ENCODE measurements at regions not wholly inside any gene's neighbourhood (a gene's known extent, or its start where the extent isn't known, plus 50 kb on each side); places are given as distances from the start of the nearest gene placed in this dataset.
"Not testable (repeated sequence)": the region's sequence is repeated elsewhere in the genome, so short reads cannot be mapped to it uniquely, and the experiment has no call there.

GRCh38 chrX:12076046-12076445 lies 62.2 kb upstream of the FRMPD4 start:
- DNase-seq, result no peak
- TF ChIP-seq POLR2AphosphoS5 (IDR thresholded peaks at IDR 0.05) (no peak), CTCF (IDR thresholded peaks at IDR 0.05) (no peak), POLR2A (IDR thresholded peaks at IDR 0.05) (no peak), EP300 (IDR thresholded peaks at IDR 0.05) (no peak)
- Histone ChIP-seq H3K36me3 (no peaks in the 10 kb centered on the region), H3K27ac (no peak overlapping the region), H3K27me3 (no peaks in the 10 kb centered on the region), H3K9me3 (no peaks in the 10 kb centered on the region), H3K4me1 (no peaks in the 10 kb centered on the region), H3K4me3 (no peak overlapping the region)
- 45 to 48% methylated on average over 3 to 5 of the region's 5 CpGs for WGBS, 2 donors
- no peak for ATAC-seq (ENCODE audit: low FRiP score in 2 of 2)

- WGBS, 2 donors, result 13 to 19% methylated on average over 1 of the region's 1 CpG
- Histone ChIP-seq H3K4me3 (no peak overlapping the region), H3K27me3 (no peaks in the 10 kb centered on the region), H3K9me3 (peaks cover 0 to 6% (median 0%) of the 10 kb centered on the region in 4 donors), H3K27ac (no peak overlapping the region), H3K36me3 (no peaks in the 10 kb centered on the region), H3K4me1 (no peaks in the 10 kb centered on the region)
- no peak for TF ChIP-seq EP300 (IDR thresholded peaks at IDR 0.05)
- no peak for TF ChIP-seq POLR2A (IDR thresholded peaks at IDR 0.05)
- TF ChIP-seq CTCF (IDR thresholded peaks at IDR 0.05), result peak in 4 of 6 experiments; percentile 19 to 41 (median 32)
- no peak for TF ChIP-seq POLR2AphosphoS5 (IDR thresholded peaks at IDR 0.05)
- DNase-seq (no peak), ATAC-seq (ENCODE audit: low FRiP score in 2 of 2) (no peak)
These were observed 58.0 kb upstream of the FRMPD4 start for GRCh38 chrX:12080265-12080664.

GRCh38 chrX:12082959-12083358 lies 55.3 kb upstream of the FRMPD4 start:
- DNase-seq; H3K9me3 ChIP-seq; H3K27ac ChIP-seq; H3K4me3 ChIP-seq; H3K27me3 ChIP-seq; H3K4me1 ChIP-seq; ATAC-seq (ENCODE audit: low FRiP score in 2 of 2); H3K36me3 ChIP-seq: not testable (repeated sequence)
- 67% methylated on average over 2 of the region's 2 CpGs; no CpG with 5 or more reads in 1 of the 2 donors for WGBS, 2 donors

Small RNAs in the stretch of these regions (small RNA-seq; reads per million reads assigned to genes)
- gene RF00019, result 0 reads per million in 4 donors

Data from upper lobe of left lung (tissue), 6 donors.